Type B pancreatic cell (in vitro differentiated cells): ENCODE measurements at regions not wholly inside any gene's neighbourhood (a gene's known extent, or its start where the extent isn't known, plus 50 kb on each side); places are given as distances from the start of the nearest gene placed in this dataset.
"Not testable (repeated sequence)": the region's sequence is repeated elsewhere in the genome, so short reads cannot be mapped to it uniquely, and the experiment has no call there.

Experiments
- DNase-seq: peaks from one replicate; pipeline ENCODE4 v3.0.0; 2021; ENCODE audit warnings: mixed read lengths; ENCODE audit not compliant: unreplicated experiment; ENCODE audit errors: extremely low spot score
- H3K27ac Mint-ChIP-seq: 2 replicates; pipeline ENCODE4 v1.8.0; 2021; ENCODE audit warnings: mild to moderate bottlenecking, mixed read lengths
- H3K27me3 Mint-ChIP-seq: 2 replicates; pipeline ENCODE4 v1.8.0; 2021; ENCODE audit warnings: mixed read lengths
- H3K36me3 Mint-ChIP-seq: 2 replicates; pipeline ENCODE4 v1.8.0; 2021; ENCODE audit warnings: mixed read lengths
- H3K4me1 Mint-ChIP-seq: one replicate; pipeline ENCODE4 v1.8.0; 2021; ENCODE audit warnings: mixed read lengths; ENCODE audit not compliant: unreplicated experiment
- H3K4me3 Mint-ChIP-seq: 2 replicates; pipeline ENCODE4 v1.8.0; 2021; ENCODE audit warnings: mild to moderate bottlenecking, mixed read lengths
- H3K9me3 Mint-ChIP-seq: 2 replicates; pipeline ENCODE4 v1.8.0; 2021; ENCODE audit warnings: mixed read lengths
- TF ChIP-seq, protein P1 (sequence below): fragments of 200-600 bp; sonication (generic); conservative IDR thresholded peaks from 2 replicates; pipeline ENCODE4 v1.5.0; 2021; ENCODE audit warnings: antibody characterized with exemption, mild to moderate bottlenecking

GRCh38 chr7:4606797-4607196 is 75.3 kb upstream of the FOXK1 start:
- Mint-ChIP-seq H3K9me3 (no peaks in the 10 kb centered on the region), H3K4me1 (peaks cover 13% of the 10 kb centered on the region), H3K36me3 (no peaks in the 10 kb centered on the region), H3K4me3 (no peak overlapping the region), H3K27ac (no peak overlapping the region), H3K27me3 (peaks cover 8% of the 10 kb centered on the region)
- DNase-seq, result no peak
- TF ChIP-seq, protein P1, sequence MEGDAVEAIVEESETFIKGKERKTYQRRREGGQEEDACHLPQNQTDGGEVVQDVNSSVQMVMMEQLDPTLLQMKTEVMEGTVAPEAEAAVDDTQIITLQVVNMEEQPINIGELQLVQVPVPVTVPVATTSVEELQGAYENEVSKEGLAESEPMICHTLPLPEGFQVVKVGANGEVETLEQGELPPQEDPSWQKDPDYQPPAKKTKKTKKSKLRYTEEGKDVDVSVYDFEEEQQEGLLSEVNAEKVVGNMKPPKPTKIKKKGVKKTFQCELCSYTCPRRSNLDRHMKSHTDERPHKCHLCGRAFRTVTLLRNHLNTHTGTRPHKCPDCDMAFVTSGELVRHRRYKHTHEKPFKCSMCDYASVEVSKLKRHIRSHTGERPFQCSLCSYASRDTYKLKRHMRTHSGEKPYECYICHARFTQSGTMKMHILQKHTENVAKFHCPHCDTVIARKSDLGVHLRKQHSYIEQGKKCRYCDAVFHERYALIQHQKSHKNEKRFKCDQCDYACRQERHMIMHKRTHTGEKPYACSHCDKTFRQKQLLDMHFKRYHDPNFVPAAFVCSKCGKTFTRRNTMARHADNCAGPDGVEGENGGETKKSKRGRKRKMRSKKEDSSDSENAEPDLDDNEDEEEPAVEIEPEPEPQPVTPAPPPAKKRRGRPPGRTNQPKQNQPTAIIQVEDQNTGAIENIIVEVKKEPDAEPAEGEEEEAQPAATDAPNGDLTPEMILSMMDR, result no peak

- no peak for DNase-seq
- Mint-ChIP-seq H3K36me3 (no peaks in the 10 kb centered on the region), H3K4me3 (no peak overlapping the region), H3K27me3 (peaks cover 8% of the 10 kb centered on the region), H3K9me3 (no peaks in the 10 kb centered on the region), H3K27ac (no peak overlapping the region), H3K4me1 (peaks cover 13% of the 10 kb centered on the region)
- TF ChIP-seq, protein P1, result no peak
Observed at GRCh38 chr7:4607311-4607729, 74.8 kb upstream of the FOXK1 start.

DNA sequence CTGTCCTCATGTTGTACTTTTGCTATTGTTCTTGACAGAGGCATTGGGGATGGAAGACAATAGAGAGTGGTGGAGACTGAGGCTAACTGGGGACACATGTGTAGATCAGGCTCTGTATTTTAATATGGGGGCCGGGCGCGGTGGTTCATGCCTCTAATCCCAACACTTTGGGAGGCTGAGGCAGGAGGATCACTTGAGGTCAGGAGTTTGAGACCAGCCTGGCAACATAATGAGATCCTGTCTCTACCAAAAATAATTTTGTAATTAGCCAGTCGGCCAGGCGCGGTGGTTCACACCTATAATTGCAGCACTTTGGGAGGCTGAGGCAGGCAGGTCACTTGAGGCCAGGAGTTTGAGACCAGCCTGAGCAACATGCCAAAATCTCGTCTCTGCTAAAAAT is 72.5 kb upstream of the FOXK1 start:
- not testable (repeated sequence) for H3K9me3 Mint-ChIP-seq, H3K27me3 Mint-ChIP-seq, H3K36me3 Mint-ChIP-seq, DNase-seq, H3K27ac Mint-ChIP-seq, H3K4me3 Mint-ChIP-seq
- H3K4me1 Mint-ChIP-seq, result peaks cover 26% of the 10 kb centered on the region

- TF ChIP-seq, protein P1, result peak; percentile 87
- no peaks in the 10 kb centered on the region for H3K9me3 Mint-ChIP-seq
- peaks cover 8% of the 10 kb centered on the region for H3K27me3 Mint-ChIP-seq
- no peak for DNase-seq
- H3K4me1 Mint-ChIP-seq, result peaks cover 26% of the 10 kb centered on the region
- no peak overlapping the region for H3K4me3 Mint-ChIP-seq
- no peaks in the 10 kb centered on the region for H3K36me3 Mint-ChIP-seq
- H3K27ac Mint-ChIP-seq, result no peak overlapping the region
Observed at GRCh38 chr7:4610768-4611467, 71.2 kb upstream of the FOXK1 start.

DNA sequence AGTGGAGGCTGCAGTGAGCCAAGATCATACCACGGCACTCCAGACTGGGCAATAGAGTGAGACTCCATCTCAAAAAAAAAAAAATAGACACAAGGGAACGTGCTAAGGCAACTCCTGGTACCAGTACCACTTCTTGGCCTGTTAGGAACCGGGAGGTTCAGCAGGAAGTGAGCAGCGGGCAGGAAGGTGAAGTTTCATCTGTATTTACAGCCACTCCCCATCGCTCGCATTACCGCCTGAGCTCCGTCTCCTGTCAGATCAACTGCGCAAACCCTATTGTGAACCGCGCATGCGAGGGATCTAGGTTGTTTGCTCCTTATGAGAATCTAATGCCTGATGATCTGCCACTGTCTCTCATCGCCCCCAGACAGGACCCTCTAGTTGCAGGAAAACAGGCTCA is 69.9 kb upstream of the FOXK1 start:
- peaks cover 1% of the 10 kb centered on the region for H3K27me3 Mint-ChIP-seq
- no peak overlapping the region for H3K27ac Mint-ChIP-seq
- no peaks in the 10 kb centered on the region for H3K36me3 Mint-ChIP-seq
- peaks cover 19% of the 10 kb centered on the region for H3K4me1 Mint-ChIP-seq
- H3K4me3 Mint-ChIP-seq, result no peak overlapping the region
- H3K9me3 Mint-ChIP-seq, result no peaks in the 10 kb centered on the region
- TF ChIP-seq, protein P1, result no peak
- no peak for DNase-seq

DNA sequence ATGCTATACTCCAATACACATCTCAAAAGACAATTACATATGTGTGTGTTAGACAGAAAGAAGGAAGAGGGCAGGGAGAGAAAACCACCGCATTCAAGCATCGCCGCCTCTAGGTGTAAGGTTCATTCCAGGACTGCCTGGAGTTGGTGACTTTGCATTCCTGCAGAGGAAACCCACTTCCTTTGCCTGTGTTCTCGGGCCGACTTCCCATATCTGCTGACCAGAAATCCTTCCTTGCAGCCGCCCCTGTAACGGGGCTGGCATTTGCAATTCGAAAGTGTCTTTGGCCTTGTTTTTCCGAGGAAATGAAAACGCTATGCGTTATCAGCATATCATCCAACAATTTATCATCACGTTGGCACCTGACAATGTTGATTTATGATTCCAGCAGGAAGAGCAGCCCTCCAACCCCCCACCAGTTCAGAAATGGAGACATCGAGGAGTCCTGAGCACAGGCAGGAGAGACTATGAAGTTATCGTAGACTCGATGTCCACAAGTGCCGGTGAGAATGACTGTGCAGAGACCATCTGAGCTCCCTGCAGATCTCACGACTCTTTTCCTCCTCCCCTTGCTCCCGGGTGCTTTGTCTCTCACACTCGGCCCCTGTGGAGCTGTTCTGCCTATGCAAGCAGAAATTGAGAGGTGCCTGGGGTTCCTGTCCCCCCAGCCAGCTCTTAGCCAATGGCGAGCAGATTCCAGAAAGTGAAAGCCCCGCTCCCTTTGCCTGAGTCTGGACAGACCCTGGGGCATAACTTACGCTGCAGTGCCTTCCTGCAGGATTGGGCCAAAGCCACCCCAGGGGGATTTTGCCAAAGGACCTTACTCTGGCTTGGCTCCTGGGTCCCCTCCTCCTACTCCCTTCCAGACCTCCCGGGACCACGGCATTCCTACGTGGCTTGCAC is 68.9 kb upstream of the FOXK1 start:
- peaks cover 18% of the 10 kb centered on the region for H3K4me1 Mint-ChIP-seq
- H3K36me3 Mint-ChIP-seq, result no peaks in the 10 kb centered on the region
- DNase-seq, result no peak
- H3K27me3 Mint-ChIP-seq, result no peaks in the 10 kb centered on the region
- TF ChIP-seq, protein P1, result no peak
- no peaks in the 10 kb centered on the region for H3K9me3 Mint-ChIP-seq
- peak overlapping the region; percentile 32 for H3K4me3 Mint-ChIP-seq
- peak overlapping the region; percentile 59 for H3K27ac Mint-ChIP-seq
